ENCODE measurements at regions not wholly inside any gene's neighbourhood (a gene's known extent, or its start where the extent isn't known, plus 50 kb on each side); places are given as distances from the start of the nearest gene placed in this dataset.
A peak's percentile ranks its signal among the peaks of the same experiment; 100 is the strongest.

DNA sequence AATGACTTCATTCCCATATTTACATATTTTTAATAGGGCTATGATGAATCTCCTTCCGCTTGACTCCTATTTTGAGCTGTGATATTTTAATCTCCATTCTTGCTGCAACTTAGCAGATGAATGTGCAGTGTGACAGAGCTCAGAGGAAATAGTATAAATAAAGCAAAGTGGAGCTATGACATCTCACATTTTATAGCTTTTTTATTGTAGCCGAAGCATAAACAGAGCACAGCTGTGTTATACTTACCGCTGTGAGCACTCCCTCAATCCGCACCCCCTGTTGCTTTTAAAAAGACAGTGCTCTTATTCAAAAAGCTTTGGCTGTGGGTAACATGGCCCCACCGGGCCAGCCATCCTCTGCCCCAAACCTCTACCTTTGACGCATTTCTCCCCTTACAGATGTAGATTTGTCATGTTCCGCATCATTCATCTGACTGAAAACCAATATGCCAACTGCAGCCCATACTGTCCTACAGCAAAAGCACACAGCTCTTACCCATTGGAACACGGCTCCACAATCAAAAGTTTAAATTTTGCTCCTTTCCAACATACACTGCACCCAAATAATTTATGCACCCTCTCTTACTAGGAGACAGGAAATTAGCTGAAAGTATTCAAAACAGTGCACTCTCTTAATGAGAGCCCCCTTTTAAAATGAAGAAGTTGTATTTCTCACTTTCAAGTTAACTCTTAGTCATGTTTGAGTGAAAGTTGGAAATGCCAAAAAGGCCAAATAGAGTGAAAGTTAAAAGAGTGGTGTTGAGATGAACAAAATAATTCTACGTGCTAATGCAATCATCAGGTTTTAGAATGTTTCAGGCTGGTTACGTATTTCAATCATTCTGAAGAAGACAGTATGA, 429.3 kb upstream of the SOX5 start:
- 65% methylated on average over 10 of the region's 10 CpGs for WGBS (ENCODE audit: low lambda C conversion rate, missing lambda C conversion rate)
- Histone ChIP-seq H4K20me1 (ENCODE audit: insufficient read depth, poor library complexity, severe bottlenecking) (no peaks in the 10 kb centered on the region), H3K27ac (no peak overlapping the region), H2AFZ (no peak overlapping the region), H3K4me3 (no peak overlapping the region), H3K36me3 (replicated peaks; ENCODE audit: insufficient read depth, low read depth) (no peaks in the 10 kb centered on the region), H3K4me1 (ENCODE audit: insufficient read depth) (no peaks in the 10 kb centered on the region), H3K9me3 (ENCODE audit: low read depth) (no peaks in the 10 kb centered on the region), H3K79me2 (no peaks in the 10 kb centered on the region), H3K4me2 (peak overlapping the region; percentile 26), H3K9me2 (replicated peaks; ENCODE audit: insufficient read depth) (no peaks in the 10 kb centered on the region), H3K27me3 (no peaks in the 10 kb centered on the region)
- TF ChIP-seq EZH2phosphoT487 (IDR thresholded peaks at IDR 0.05; ENCODE audit: low read depth, severe bottlenecking, unreplicated experiment) = no peak
- TF ChIP-seq, protein P1, sequence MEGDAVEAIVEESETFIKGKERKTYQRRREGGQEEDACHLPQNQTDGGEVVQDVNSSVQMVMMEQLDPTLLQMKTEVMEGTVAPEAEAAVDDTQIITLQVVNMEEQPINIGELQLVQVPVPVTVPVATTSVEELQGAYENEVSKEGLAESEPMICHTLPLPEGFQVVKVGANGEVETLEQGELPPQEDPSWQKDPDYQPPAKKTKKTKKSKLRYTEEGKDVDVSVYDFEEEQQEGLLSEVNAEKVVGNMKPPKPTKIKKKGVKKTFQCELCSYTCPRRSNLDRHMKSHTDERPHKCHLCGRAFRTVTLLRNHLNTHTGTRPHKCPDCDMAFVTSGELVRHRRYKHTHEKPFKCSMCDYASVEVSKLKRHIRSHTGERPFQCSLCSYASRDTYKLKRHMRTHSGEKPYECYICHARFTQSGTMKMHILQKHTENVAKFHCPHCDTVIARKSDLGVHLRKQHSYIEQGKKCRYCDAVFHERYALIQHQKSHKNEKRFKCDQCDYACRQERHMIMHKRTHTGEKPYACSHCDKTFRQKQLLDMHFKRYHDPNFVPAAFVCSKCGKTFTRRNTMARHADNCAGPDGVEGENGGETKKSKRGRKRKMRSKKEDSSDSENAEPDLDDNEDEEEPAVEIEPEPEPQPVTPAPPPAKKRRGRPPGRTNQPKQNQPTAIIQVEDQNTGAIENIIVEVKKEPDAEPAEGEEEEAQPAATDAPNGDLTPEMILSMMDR (IDR thresholded peaks at IDR 0.05; ENCODE audit: poor library complexity) = no peak
- TF ChIP-seq EZH2 (IDR thresholded peaks at IDR 0.05; ENCODE audit: borderline replicate concordance) = no peak
- DNase-seq (ENCODE audit: low spot score) = peak; percentile 20

DNA sequence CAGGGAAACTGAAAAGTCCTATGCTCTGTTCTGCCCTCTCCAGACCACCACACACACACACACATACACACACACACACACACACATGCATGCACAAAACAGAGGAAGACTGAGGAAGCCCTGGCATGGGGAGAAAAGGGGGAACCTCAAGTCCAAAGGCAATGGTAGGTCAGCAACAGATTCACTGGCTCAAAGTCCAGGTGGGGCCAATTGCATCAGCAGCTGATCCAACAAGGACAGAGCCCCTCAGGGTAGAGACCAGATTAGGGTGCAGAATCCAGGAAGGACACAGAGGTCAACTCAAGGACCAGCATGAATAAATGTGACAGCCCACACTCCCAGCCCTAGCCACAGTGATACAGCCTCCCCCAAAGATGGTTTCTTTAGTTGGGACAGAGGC, 425.0 kb upstream of the SOX5 start:
- Histone ChIP-seq H3K4me3 (no peak overlapping the region), H3K36me3 (replicated peaks; ENCODE audit: insufficient read depth, low read depth) (no peaks in the 10 kb centered on the region), H3K27ac (no peak overlapping the region), H4K20me1 (ENCODE audit: insufficient read depth, poor library complexity, severe bottlenecking) (no peaks in the 10 kb centered on the region), H3K9me2 (replicated peaks; ENCODE audit: insufficient read depth) (no peaks in the 10 kb centered on the region), H3K4me1 (ENCODE audit: insufficient read depth) (no peaks in the 10 kb centered on the region), H3K9me3 (ENCODE audit: low read depth) (no peaks in the 10 kb centered on the region), H2AFZ (no peak overlapping the region), H3K27me3 (no peaks in the 10 kb centered on the region), H3K79me2 (no peaks in the 10 kb centered on the region), H3K4me2 (no peak overlapping the region)
- DNase-seq (ENCODE audit: low spot score) = no peak
- TF ChIP-seq EZH2phosphoT487 (IDR thresholded peaks at IDR 0.05; ENCODE audit: low read depth, severe bottlenecking, unreplicated experiment) (no peak), EZH2 (IDR thresholded peaks at IDR 0.05; ENCODE audit: borderline replicate concordance) (no peak)
- TF ChIP-seq, protein P1 (IDR thresholded peaks at IDR 0.05; ENCODE audit: poor library complexity) = no peak

DNA sequence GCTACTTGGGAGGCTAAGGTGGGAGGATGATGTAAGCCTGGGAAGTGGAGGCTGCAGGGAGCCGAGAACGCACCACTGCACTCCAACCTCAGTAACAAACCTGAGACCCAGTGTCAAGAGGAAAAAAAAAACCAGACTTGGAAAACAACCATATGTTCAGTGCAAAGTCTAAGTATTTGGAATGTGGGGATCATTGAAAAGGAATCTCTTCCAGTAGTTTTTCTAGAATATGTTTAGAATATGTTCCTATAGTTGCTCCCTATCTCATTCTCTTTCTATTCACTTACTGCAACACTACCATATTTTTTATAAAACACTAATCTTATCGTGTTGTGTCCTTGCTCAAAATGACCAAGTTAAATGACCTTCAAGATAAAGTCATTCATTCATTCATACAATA, 423.5 kb upstream of the SOX5 start:
- H3K4me3 ChIP-seq = no peak overlapping the region
- no peaks in the 10 kb centered on the region for H3K36me3 ChIP-seq (replicated peaks; ENCODE audit: insufficient read depth, low read depth)
- H3K27me3 ChIP-seq = no peaks in the 10 kb centered on the region
- H2AFZ ChIP-seq = no peak overlapping the region
- no peaks in the 10 kb centered on the region for H4K20me1 ChIP-seq (ENCODE audit: insufficient read depth, poor library complexity, severe bottlenecking)
- no peaks in the 10 kb centered on the region for H3K4me1 ChIP-seq (ENCODE audit: insufficient read depth)
- DNase-seq (ENCODE audit: low spot score) = no peak
- H3K79me2 ChIP-seq = no peaks in the 10 kb centered on the region
- no peak overlapping the region for H3K27ac ChIP-seq
- no peaks in the 10 kb centered on the region for H3K9me2 ChIP-seq (replicated peaks; ENCODE audit: insufficient read depth)
- 96% methylated on average over 3 of the region's 3 CpGs for WGBS (ENCODE audit: low lambda C conversion rate, missing lambda C conversion rate)
- H3K4me2 ChIP-seq = no peak overlapping the region
- H3K9me3 ChIP-seq (ENCODE audit: low read depth) = no peaks in the 10 kb centered on the region
- TF ChIP-seq, protein P1 (IDR thresholded peaks at IDR 0.05; ENCODE audit: poor library complexity) = no peak
